Activated CD8-positive, alpha-beta memory T cell treated with anti-CD3 and anti-CD28 coated beads, Interleukin-2, amount 10 ng/mL, durations not matched to agents 7 days and 5 days (primary cell): ENCODE measurements at regions not wholly inside any gene's neighbourhood (a gene's known extent, or its start where the extent isn't known, plus 50 kb on each side); places are given as distances from the start of the nearest gene placed in this dataset.

Experiments
- ATAC-seq: fragments of 150-1000 bp; cut with Tn5 transposase; one replicate; pipeline ENCODE4 v1.10.0; 2021; ENCODE audit warnings: moderate library complexity
- CTCF ChIA-PET: fragments of 350-600 bp; sonication (Branson Sonifier 250); formaldehyde crosslinking; loops from one replicate; lab custom pipeline; 2021; ENCODE audit warnings: antibody characterized with exemption; lab: Charles Lee
- DNase-seq: peaks from one replicate; pipeline ENCODE4 v3.0.0-alpha.2; 2020
- H3K27ac Mint-ChIP-seq: one replicate; pipeline ENCODE4 v1.8.0; 2021; ENCODE audit warnings: mild to moderate bottlenecking, mixed read lengths
- H3K27me3 Mint-ChIP-seq: one replicate; pipeline ENCODE4 v1.8.0; 2021; ENCODE audit warnings: mixed read lengths
- H3K36me3 Mint-ChIP-seq: one replicate; pipeline ENCODE4 v1.8.0; 2021; ENCODE audit warnings: mild to moderate bottlenecking, mixed read lengths
- H3K4me1 Mint-ChIP-seq: one replicate; pipeline ENCODE4 v1.8.0; 2021; ENCODE audit warnings: mixed read lengths
- H3K4me3 Mint-ChIP-seq: one replicate; pipeline ENCODE4 v1.8.0; 2021; ENCODE audit warnings: mild to moderate bottlenecking, moderate library complexity, mixed read lengths
- H3K9me3 Mint-ChIP-seq: one replicate; pipeline ENCODE4 v1.8.0; 2022; ENCODE audit warnings: low read depth, mixed read lengths

GRCh38 chr12:91836264-91836663 is 309.4 kb downstream of the BTG1 start:
- Mint-ChIP-seq H3K4me3 (no peak overlapping the region), H3K9me3 (no peaks in the 10 kb centered on the region), H3K4me1 (no peaks in the 10 kb centered on the region), H3K27ac (no peak overlapping the region), H3K36me3 (no peaks in the 10 kb centered on the region), H3K27me3 (no peaks in the 10 kb centered on the region)
- CTCF ChIA-PET: interaction anchor here (1.2 kb wide), 1 partner anchor 307 kb away, joined by 3 read pairs; no protein-coding TSS in a partner anchor
- ATAC-seq: no peak
- DNase-seq: no peak

- CTCF ChIA-PET: interaction anchor here (1.2 kb wide), 1 partner anchor 308 kb away, joined by 3 read pairs; no protein-coding TSS in a partner anchor
- no peak for DNase-seq
- Mint-ChIP-seq H3K4me1 (no peaks in the 10 kb centered on the region), H3K27me3 (no peaks in the 10 kb centered on the region), H3K9me3 (no peaks in the 10 kb centered on the region), H3K36me3 (no peaks in the 10 kb centered on the region), H3K4me3 (no peak overlapping the region), H3K27ac (no peak overlapping the region)
- ATAC-seq: no peak
Observed at GRCh38 chr12:91835693-91836092, 310.0 kb downstream of the BTG1 start.

GRCh38 chr12:91833780-91834359 is 311.8 kb downstream of the BTG1 start:
- Mint-ChIP-seq H3K9me3 (no peaks in the 10 kb centered on the region), H3K36me3 (no peaks in the 10 kb centered on the region), H3K4me3 (no peak overlapping the region), H3K27ac (no peak overlapping the region), H3K27me3 (no peaks in the 10 kb centered on the region), H3K4me1 (no peaks in the 10 kb centered on the region)
- DNase-seq: no peak
- CTCF ChIA-PET: no interaction called here
- no peak for ATAC-seq

- H3K36me3 Mint-ChIP-seq: peaks cover 1% of the 10 kb centered on the region
- no peaks in the 10 kb centered on the region for H3K27me3 Mint-ChIP-seq
- ATAC-seq (no peak), DNase-seq (no peak)
- no peaks in the 10 kb centered on the region for H3K9me3 Mint-ChIP-seq
- no peaks in the 10 kb centered on the region for H3K4me1 Mint-ChIP-seq
- H3K4me3 Mint-ChIP-seq: no peak overlapping the region
- H3K27ac Mint-ChIP-seq: no peak overlapping the region
- CTCF ChIA-PET: no interaction called here
Observed at GRCh38 chr12:91825999-91826398, 319.6 kb downstream of the BTG1 start.

- Mint-ChIP-seq H3K27ac (no peak overlapping the region), H3K9me3 (no peaks in the 10 kb centered on the region), H3K4me1 (no peaks in the 10 kb centered on the region), H3K27me3 (no peaks in the 10 kb centered on the region), H3K36me3 (peaks cover 1% of the 10 kb centered on the region), H3K4me3 (no peak overlapping the region)
- no peak for DNase-seq
- ATAC-seq: no peak
- CTCF ChIA-PET: interaction anchor here (1.3 to 1.5 kb wide), 2 partner anchors 14 to 73 kb away, joined by 3 to 7 read pairs; no protein-coding TSS in a partner anchor
Observed at GRCh38 chr12:91824991-91825390, 320.7 kb downstream of the BTG1 start.

- DNase-seq: no peak
- H3K27me3 Mint-ChIP-seq: no peaks in the 10 kb centered on the region
- ATAC-seq: no peak
- no peaks in the 10 kb centered on the region for H3K9me3 Mint-ChIP-seq
- no peak overlapping the region for H3K27ac Mint-ChIP-seq
- no peaks in the 10 kb centered on the region for H3K4me1 Mint-ChIP-seq
- H3K36me3 Mint-ChIP-seq: peaks cover 1% of the 10 kb centered on the region
- H3K4me3 Mint-ChIP-seq: no peak overlapping the region
- CTCF ChIA-PET: interaction anchor here (2.5 kb wide), 1 partner anchor 8 kb away, joined by 14 read pairs; no protein-coding TSS in a partner anchor
Observed at GRCh38 chr12:91819132-91819447, 326.6 kb downstream of the BTG1 start.

GRCh38 chr12:91818227-91819131 is 327.2 kb downstream of the BTG1 start:
- H3K36me3 Mint-ChIP-seq: peaks cover 1% of the 10 kb centered on the region
- CTCF ChIA-PET: no interaction called here
- H3K27ac Mint-ChIP-seq: no peak overlapping the region

GRCh38 chr12:91817517-91817916 is 328.1 kb downstream of the BTG1 start:
- H3K4me3 Mint-ChIP-seq: no peak overlapping the region
- no peak for ATAC-seq
- no peak for DNase-seq
- no peaks in the 10 kb centered on the region for H3K4me1 Mint-ChIP-seq
- peaks cover 1% of the 10 kb centered on the region for H3K36me3 Mint-ChIP-seq
- H3K9me3 Mint-ChIP-seq: no peaks in the 10 kb centered on the region
- no peak overlapping the region for H3K27ac Mint-ChIP-seq
- H3K27me3 Mint-ChIP-seq: no peaks in the 10 kb centered on the region
- CTCF ChIA-PET: no interaction called here

More at GRCh38 chr12:91818227-91819131, 327.2 kb downstream of the BTG1 start:
- no peaks in the 10 kb centered on the region for H3K4me1 Mint-ChIP-seq
- no peaks in the 10 kb centered on the region for H3K27me3 Mint-ChIP-seq
- H3K4me3 Mint-ChIP-seq: no peak overlapping the region
- no peak for DNase-seq
- ATAC-seq: no peak
- no peaks in the 10 kb centered on the region for H3K9me3 Mint-ChIP-seq

- Mint-ChIP-seq H3K9me3 (no peaks in the 10 kb centered on the region), H3K4me3 (no peak overlapping the region), H3K27ac (no peak overlapping the region), H3K27me3 (no peaks in the 10 kb centered on the region), H3K4me1 (peaks cover 5% of the 10 kb centered on the region), H3K36me3 (peaks cover 1% of the 10 kb centered on the region)
- CTCF ChIA-PET: interaction anchor here (2.5 kb wide), 1 partner anchor 432 kb away, joined by 12 read pairs; no protein-coding TSS in a partner anchor
- no peak for DNase-seq
- no peak for ATAC-seq
Observed at GRCh38 chr12:91813701-91814100, 331.9 kb downstream of the BTG1 start.

GRCh38 chr12:91811481-91812287 is 334.0 kb downstream of the BTG1 start:
- peaks cover 6% of the 10 kb centered on the region for H3K9me3 Mint-ChIP-seq

GRCh38 chr12:91810531-91811451 is 334.9 kb downstream of the BTG1 start:
- ATAC-seq (no peak), DNase-seq (no peak)
- CTCF ChIA-PET: interaction anchor here (0.7 to 2.5 kb wide), 38 partner anchors 9 to 839 kb away, joined by 3 to 14 read pairs (median 4); partner anchors contain the start of gene BTG1
- no peak overlapping the region for H3K27ac Mint-ChIP-seq
- peaks cover 5% of the 10 kb centered on the region for H3K4me1 Mint-ChIP-seq
- H3K9me3 Mint-ChIP-seq: peaks cover 11% of the 10 kb centered on the region
- no peak overlapping the region for H3K4me3 Mint-ChIP-seq
- H3K36me3 Mint-ChIP-seq: peaks cover 18% of the 10 kb centered on the region
- no peaks in the 10 kb centered on the region for H3K27me3 Mint-ChIP-seq

More at GRCh38 chr12:91811481-91812287, 334.0 kb downstream of the BTG1 start:
- Mint-ChIP-seq H3K27me3 (no peaks in the 10 kb centered on the region), H3K27ac (no peak overlapping the region), H3K4me1 (peaks cover 5% of the 10 kb centered on the region), H3K36me3 (peaks cover 13% of the 10 kb centered on the region), H3K4me3 (no peak overlapping the region)
- ATAC-seq (peak; percentile 66), DNase-seq (peak; percentile 67)
- CTCF ChIA-PET: interaction anchor here (0.7 to 2.5 kb wide), 42 partner anchors 9 to 838 kb away, joined by 3 to 14 read pairs (median 4); partner anchors contain the start of gene BTG1

- ATAC-seq (no peak), DNase-seq (no peak)
- no peak overlapping the region for H3K4me3 Mint-ChIP-seq
- no peaks in the 10 kb centered on the region for H3K27me3 Mint-ChIP-seq
- peaks cover 10% of the 10 kb centered on the region for H3K4me1 Mint-ChIP-seq
- peaks cover 11% of the 10 kb centered on the region for H3K9me3 Mint-ChIP-seq
- H3K27ac Mint-ChIP-seq: no peak overlapping the region
- H3K36me3 Mint-ChIP-seq: peaks cover 18% of the 10 kb centered on the region
- CTCF ChIA-PET: interaction anchor here (1.6 to 2.4 kb wide), 4 partner anchors 15 to 336 kb away, joined by 3 to 8 read pairs (median 6); partner anchors contain the start of gene BTG1
Observed at GRCh38 chr12:91810077-91810476, 335.6 kb downstream of the BTG1 start.
